Nephron progenitor cell (in vitro differentiated cells): ENCODE measurements at regions not wholly inside any gene's neighbourhood (a gene's known extent, or its start where the extent isn't known, plus 50 kb on each side); places are given as distances from the start of the nearest gene placed in this dataset.

ENCODE experiments used
- DNase-seq: peaks from one replicate; pipeline ENCODE4 v3.0.0; 2021
- H3K27ac Mint-ChIP-seq: 2 replicates; pipeline ENCODE4 v1.8.0; 2021; ENCODE audit warnings: mild to moderate bottlenecking, moderate library complexity, mixed read lengths
- H3K27me3 Mint-ChIP-seq: 2 replicates; pipeline ENCODE4 v1.8.0; 2021; ENCODE audit warnings: mild to moderate bottlenecking, low read depth, mixed read lengths; ENCODE audit not compliant: poor library complexity
- H3K36me3 Mint-ChIP-seq: 2 replicates; pipeline ENCODE4 v1.8.0; 2021; ENCODE audit warnings: low read depth, mixed read lengths
- H3K4me1 Mint-ChIP-seq: 2 replicates; pipeline ENCODE4 v1.8.0; 2021; ENCODE audit warnings: mixed read lengths
- H3K4me3 Mint-ChIP-seq: 2 replicates; pipeline ENCODE4 v1.8.0; 2021; ENCODE audit warnings: mild to moderate bottlenecking, moderate library complexity, mixed read lengths
- H3K9me3 Mint-ChIP-seq: 2 replicates; pipeline ENCODE4 v1.8.0; 2021; ENCODE audit warnings: mild to moderate bottlenecking, moderate library complexity, mixed read lengths
- CTCF ChIP-seq: fragments of 200-600 bp; sonication (generic); IDR thresholded peaks from 2 replicates; pipeline ENCODE4 v1.5.0; 2021; ENCODE audit warnings: antibody characterized with exemption

GRCh38 chr10:33454554-33454953 lies 120.1 kb upstream of the NRP1 start:
- no peak for DNase-seq
- no peak overlapping the region for H3K27ac Mint-ChIP-seq
- H3K4me1 Mint-ChIP-seq, result peaks cover 9% of the 10 kb centered on the region
- H3K27me3 Mint-ChIP-seq, result no peaks in the 10 kb centered on the region
- peaks cover 11% of the 10 kb centered on the region for H3K9me3 Mint-ChIP-seq
- H3K36me3 Mint-ChIP-seq, result peaks cover 7% of the 10 kb centered on the region
- H3K4me3 Mint-ChIP-seq, result no peak overlapping the region
- no peak for TF ChIP-seq CTCF

- H3K4me3 Mint-ChIP-seq, result no peak overlapping the region
- DNase-seq, result no peak
- H3K27me3 Mint-ChIP-seq, result no peaks in the 10 kb centered on the region
- peaks cover 11% of the 10 kb centered on the region for H3K9me3 Mint-ChIP-seq
- H3K27ac Mint-ChIP-seq, result no peak overlapping the region
- peaks cover 21% of the 10 kb centered on the region for H3K4me1 Mint-ChIP-seq
- TF ChIP-seq CTCF, result no peak
- peaks cover 7% of the 10 kb centered on the region for H3K36me3 Mint-ChIP-seq
These were observed 118.9 kb upstream of the NRP1 start for GRCh38 chr10:33453081-33454025.

GRCh38 chr10:33448421-33449140 lies 114.1 kb upstream of the NRP1 start:
- Mint-ChIP-seq H3K27me3 (no peaks in the 10 kb centered on the region), H3K4me1 (peaks cover 21% of the 10 kb centered on the region), H3K9me3 (peaks cover 11% of the 10 kb centered on the region), H3K4me3 (no peak overlapping the region), H3K27ac (no peak overlapping the region), H3K36me3 (peaks cover 7% of the 10 kb centered on the region)
- no peak for DNase-seq
- TF ChIP-seq CTCF, result no peak

GRCh38 chr10:33441561-33441960 lies 107.1 kb upstream of the NRP1 start:
- TF ChIP-seq CTCF, result no peak
- no peaks in the 10 kb centered on the region for H3K4me1 Mint-ChIP-seq
- peaks cover 5% of the 10 kb centered on the region for H3K36me3 Mint-ChIP-seq
- H3K27me3 Mint-ChIP-seq, result no peaks in the 10 kb centered on the region
- no peak overlapping the region for H3K27ac Mint-ChIP-seq
- DNase-seq, result no peak
- peaks cover 14% of the 10 kb centered on the region for H3K9me3 Mint-ChIP-seq
- no peak overlapping the region for H3K4me3 Mint-ChIP-seq

DNA sequence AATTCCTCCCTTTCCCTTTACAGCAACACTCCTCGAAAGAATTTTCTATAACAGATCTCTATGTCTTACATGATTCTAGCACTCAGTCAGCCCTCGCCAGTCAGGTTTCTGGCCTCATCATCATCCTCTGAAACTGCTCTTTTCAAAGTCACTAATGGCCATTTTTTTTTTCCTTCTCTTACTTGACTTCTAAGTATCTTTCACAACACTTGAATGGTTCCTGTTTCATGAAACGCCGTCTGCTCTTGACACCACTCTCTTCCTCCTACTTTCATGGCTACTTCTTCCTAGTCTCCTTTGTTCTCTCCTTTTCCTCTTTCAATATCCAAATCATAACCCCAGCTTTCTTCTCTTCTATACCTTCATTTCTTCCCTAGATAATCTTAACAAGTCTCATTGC lies 100.5 kb upstream of the NRP1 start:
- peaks cover 9% of the 10 kb centered on the region for H3K9me3 Mint-ChIP-seq
- H3K27ac Mint-ChIP-seq, result no peak overlapping the region
- DNase-seq, result no peak
- H3K27me3 Mint-ChIP-seq, result peaks cover 3% of the 10 kb centered on the region
- no peak for TF ChIP-seq CTCF
- H3K4me3 Mint-ChIP-seq, result no peak overlapping the region
- no peaks in the 10 kb centered on the region for H3K4me1 Mint-ChIP-seq
- H3K36me3 Mint-ChIP-seq, result peaks cover 5% of the 10 kb centered on the region
